Left lobe of liver (tissue), 2 donors: ENCODE measurements at regions not wholly inside any gene's neighbourhood (a gene's known extent, or its start where the extent isn't known, plus 50 kb on each side); places are given as distances from the start of the nearest gene placed in this dataset.
A peak's percentile ranks its signal among the peaks of the same experiment; 100 is the strongest.

Source experiments
- ATAC-seq: fragments of 200-7000 bp; cut with Tn5 transposase; one replicate; pipeline ENCODE4 v1.9.1; 2020; ENCODE audit warnings: mild to moderate bottlenecking, moderate library complexity
- DNase-seq: peaks from one replicate; pipeline ENCODE4 v3.0.0-alpha.2; 2020; ENCODE audit warnings: low spot score
- donor health status: DM: no; HTN: no; CAD: no; lungs with moderate emphysema.
- donor health status: DM: no; HTN: yes; CAD: no.

DNA sequence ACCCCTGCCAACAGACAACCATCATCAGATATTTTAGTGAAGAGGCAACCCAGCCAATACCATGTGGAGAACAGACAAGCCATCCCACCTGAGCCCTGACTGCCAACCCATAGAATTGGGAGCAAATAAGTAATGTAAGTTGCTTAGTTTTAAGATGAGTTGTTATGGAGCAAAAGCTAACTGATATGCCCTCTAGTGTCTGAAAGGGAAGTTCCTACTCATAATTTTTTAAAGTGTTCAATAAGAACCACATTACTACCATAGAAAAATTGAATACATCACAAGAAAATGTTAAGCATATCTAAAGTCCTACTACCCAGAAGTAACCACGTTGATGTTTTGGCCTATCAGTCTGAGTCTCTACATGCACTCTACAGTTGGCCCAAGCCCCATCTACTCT is 50.8 kb upstream of the SLC36A4 start:
- peak; percentile 46 for ATAC-seq
- no peak for DNase-seq

DNA sequence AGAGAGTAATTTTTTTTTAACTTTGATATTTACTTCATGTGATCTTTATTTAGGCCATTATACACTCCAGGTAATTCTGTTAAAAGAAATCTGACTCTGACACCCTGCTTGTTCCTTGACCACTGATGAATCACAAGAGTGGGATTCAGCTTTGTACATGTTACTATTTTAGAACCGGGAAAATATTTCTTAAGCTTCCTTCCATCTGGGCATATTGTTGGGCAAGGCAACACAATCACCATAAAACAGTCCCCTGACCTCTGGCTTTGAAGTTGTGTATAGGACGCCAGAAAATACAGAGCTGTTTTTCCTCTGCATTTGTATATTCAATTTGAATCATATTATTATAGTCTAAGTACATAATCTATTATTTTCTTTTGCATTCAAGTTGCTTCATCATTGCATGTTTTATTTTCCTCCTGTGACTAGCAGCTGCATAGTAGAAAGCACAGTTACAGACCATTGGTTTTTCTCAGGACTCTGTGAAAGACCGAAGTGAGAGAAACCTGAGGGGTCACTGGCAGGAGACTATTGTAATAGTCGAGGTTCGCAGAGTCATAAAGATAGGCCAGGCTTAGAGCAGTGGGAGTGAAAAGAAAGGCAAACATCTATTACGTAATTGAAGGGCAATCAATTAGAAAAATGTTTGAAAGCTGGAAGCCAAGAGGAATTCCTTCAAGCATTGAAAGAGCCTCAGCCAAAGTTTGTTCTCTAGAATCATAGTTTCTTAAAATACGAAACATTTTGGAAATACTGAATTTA is 51.8 kb upstream of the SLC36A4 start:
- DNase-seq, result no peak
- ATAC-seq, result peak; percentile 70

DNA sequence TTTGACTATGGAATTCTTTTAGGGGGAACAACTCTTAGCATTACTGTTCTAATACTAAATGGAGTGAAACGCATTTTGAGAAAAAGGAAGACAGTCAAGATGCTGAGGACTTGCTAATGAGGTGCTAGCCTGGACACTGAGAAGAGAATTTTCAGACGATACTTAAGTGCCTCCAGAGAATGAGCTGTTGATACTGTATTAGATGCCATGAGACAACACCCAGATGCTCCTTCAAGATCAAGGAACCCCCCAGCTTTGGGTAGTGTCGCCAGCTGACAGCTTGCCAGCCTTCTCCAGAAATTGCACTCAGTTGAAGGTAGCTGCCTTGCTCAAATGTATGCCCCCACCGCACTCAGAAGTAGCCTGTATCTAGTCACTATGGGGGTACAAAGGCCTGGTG is 52.5 kb upstream of the SLC36A4 start:
- ATAC-seq (no peak), DNase-seq (no peak)

DNA sequence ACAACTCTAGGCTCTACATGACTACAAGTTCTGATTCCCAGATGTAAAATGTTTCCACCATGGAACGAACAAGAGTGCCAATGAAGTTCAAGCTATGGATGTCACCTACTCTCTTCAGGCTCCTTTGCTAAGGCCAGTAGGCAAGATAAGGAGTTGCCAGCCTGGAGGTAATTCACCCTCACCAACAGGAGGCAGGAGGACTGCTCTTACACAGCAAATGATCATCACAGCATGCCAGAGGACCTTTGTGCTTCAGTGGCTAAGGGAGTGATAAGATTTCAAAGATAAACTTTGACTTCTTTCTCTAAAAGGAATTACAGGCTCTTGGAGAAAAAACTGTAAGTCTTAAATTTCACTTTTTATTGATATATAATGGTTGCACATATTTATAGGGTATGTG is 54.1 kb upstream of the SLC36A4 start:
- DNase-seq (no peak), ATAC-seq (peak; percentile 81)

DNA sequence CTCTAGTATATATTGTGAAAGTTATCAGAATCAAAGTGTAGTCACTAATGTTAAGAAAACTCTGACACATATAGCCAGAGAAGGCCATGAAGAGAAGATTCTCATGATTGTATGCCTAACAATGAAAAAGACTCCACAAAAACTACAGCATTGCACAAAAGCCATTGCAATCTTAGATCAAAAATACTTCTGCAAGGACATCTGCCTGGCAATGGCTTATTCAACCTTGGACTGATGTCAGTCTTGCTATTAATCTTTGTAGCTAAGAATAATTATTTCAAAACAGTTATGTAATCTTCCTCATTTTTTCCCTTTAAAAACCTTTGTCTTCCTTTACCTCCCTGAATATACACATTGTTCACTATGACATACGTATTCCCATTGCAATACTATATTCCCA is 55.3 kb upstream of the SLC36A4 start:
- DNase-seq (no peak), ATAC-seq (no peak)

DNA sequence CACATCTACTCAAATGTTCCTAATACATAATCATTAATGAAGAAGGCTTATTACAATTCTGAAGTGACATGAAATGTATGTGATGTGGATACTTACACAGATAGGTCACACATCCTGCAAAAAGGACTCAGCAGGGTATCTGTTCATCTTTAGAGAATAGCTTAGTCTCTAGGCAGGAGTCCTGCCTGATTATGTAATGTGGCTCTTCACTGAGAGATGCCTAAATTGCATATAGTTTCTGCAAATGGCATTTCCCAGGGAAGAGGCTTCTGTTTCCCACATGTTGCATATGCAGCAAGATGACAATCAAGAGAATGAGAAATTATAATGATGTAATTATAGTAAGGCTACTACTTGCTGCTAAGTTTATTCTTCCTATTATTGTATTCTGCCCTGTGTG is 58.8 kb upstream of the SLC36A4 start:
- no peak for ATAC-seq
- DNase-seq, result no peak

DNA sequence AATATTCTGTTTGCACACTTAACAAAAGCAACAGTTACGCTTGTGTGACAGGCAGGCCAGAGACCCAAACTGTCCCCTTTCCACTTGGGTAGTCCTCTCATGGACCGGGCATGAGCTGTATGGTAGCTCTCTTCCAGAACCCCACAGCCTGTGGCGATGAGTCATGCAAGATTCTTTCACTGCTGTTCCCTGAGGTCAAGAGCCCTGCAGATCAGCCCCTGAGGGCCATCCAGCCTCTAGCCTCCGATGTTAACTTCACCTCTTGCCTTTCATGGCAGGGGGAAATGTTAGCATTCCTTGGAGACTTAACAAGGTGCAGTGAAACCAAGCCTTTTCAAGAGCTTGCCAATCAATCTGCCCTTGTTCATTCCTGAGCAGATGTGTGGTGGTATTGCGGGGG is 63.2 kb upstream of the DEUP1 start:
- no peak for DNase-seq
- no peak for ATAC-seq

DNA sequence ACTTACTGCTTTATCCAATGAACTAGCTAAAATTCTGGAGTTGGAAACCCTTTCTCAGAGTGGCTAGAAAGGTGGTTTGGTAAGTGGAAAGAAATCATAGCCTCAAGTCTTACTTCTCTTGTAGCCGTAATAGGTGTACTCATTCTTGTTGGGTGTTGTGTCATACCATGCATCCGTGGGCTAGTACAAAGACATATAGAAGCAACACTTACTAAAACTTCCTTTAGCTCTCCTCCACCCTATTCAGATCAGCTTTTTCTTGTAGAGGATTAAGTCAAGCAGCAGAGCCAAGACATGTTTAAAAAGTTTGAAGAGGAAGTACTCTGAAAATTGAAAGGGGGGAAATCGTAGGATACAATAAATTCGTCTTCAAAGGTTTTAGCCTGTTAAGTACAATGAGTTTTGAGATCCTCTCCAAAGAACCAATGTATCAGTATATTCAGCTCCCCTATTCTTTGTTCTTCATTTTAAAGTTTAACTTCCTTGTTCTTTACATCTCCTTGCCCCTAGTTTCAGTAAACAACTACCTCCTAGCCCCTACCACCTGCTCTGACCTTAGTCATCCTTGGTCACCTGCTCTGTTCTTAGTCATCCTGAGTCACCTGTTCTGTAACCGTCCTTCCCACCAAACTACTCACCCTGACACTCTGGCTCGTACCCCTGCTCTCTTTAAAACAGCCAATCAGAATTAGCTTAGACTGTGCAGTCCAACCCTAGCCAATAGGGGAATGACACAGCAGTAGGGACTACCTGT is 62.1 kb upstream of the DEUP1 start:
- ATAC-seq (no peak), DNase-seq (no peak)

DNA sequence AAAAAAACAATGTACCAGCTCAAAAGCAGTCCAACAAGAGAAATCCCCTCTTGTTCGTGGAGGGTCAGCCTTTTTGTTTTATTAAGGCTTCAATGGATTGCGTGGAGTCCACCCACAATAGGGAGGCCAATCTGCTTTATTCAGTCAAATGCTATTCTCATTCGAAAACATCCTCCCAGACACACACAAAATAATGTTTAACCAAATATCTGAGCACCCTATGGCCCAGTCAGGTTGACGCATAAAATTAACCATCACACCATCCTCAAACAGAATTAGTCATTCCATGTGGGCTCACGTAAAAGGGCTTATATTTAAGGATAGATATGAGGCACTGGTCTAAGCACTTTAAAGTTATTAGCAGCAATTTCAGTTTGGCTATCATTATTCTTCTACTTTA is 58.9 kb upstream of the DEUP1 start:
- DNase-seq (no peak), ATAC-seq (no peak)

DNA sequence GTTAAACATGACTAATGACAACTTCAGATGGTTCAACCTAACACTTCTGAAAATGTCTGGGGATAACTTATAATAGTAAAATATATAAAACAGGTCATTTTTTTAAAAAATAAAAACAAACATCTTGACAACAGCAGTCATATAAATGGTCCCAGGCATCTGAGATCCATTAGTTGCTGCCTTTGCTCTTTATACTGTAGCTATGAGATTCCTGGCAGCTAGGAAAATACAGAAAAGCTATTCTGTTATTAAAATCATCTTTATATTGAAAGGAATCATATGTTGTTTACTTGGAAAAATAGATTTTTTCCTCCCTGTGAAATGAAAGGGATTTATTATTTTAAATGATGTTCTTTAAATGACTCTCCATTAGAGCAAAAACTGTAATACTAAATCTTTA is 55.7 kb upstream of the DEUP1 start:
- ATAC-seq (no peak), DNase-seq (no peak)

DNA sequence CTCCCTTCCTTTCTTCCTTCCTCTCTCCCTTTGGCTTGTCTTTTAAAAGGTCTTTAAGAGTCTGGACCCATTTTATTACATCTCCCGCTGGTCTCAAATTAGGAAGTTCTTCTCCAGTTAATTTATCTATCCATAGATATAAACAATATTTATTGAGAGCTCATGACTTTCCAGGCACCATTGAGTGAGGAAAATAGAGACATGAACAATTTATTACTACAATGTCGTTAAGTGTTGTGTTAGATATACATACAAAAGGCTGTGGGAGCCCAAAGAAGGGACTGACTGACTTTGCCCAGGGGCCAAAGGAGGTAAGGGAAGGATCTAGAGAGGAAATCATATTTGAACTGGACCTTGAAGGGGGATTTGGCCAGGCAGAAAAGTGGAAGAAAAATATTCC is 51.6 kb upstream of the DEUP1 start:
- ATAC-seq, result no peak
- no peak for DNase-seq

DNA sequence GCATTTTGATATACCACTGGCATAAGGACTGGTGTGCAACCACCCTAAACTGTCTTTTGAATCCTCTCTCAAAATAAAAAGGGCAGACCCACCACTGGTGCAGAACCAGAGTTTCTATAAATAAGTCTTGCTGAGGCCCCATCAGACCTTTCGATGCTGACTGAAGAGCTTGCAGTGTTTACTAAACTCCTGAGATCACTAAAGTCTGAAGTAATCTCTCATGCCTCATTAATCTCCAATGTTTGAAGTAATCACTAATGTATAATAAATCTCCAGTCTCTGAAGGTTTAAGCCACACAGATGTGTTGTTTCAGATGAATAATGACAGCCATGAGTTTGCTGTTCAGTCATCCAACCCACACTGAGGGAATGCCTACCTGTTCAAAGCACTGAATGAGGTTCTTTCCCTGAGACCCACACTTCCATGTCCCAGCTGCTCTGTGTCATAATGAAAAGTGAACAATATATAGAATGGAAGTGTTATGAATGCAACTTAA is 50.6 kb upstream of the DEUP1 start:
- DNase-seq, result no peak
- no peak for ATAC-seq
